Skeletal muscle satellite cell (primary cell): ENCODE measurements at regions not wholly inside any gene's neighbourhood (a gene's known extent, or its start where the extent isn't known, plus 50 kb on each side); places are given as distances from the start of the nearest gene placed in this dataset.

Experiments
- H3K27me3 ChIP-seq: 2 replicates; pipeline ENCODE4 v1.7.0; 2013; ENCODE audit warnings: low read length; ENCODE audit not compliant: control insufficient read depth, insufficient read depth
- H3K36me3 ChIP-seq: 2 replicates; pipeline ENCODE4 v1.7.0; 2013; ENCODE audit warnings: mild to moderate bottlenecking, control low read depth, low read length; ENCODE audit not compliant: insufficient read depth
- H3K4me1 ChIP-seq: 2 replicates; pipeline ENCODE4 v1.7.0; 2013; ENCODE audit warnings: low read length; ENCODE audit not compliant: control insufficient read depth, insufficient read depth
- H3K4me2 ChIP-seq: 2 replicates; pipeline ENCODE4 v1.7.0; 2013; ENCODE audit warnings: mild to moderate bottlenecking, low read length
- H3K4me3 ChIP-seq: 2 replicates; pipeline ENCODE4 v1.7.0; 2013; ENCODE audit warnings: low read length
- H3K9ac ChIP-seq: 2 replicates; pipeline ENCODE4 v1.7.0; 2013; ENCODE audit warnings: mild to moderate bottlenecking, low read depth, low read length, moderate library complexity
- H3K9me3 ChIP-seq: replicated peaks from 2 replicates; pipeline ENCODE4 v1.7.0; 2013; ENCODE audit warnings: mild to moderate bottlenecking, control low read depth, low read length

- H3K4me2 ChIP-seq: no peak overlapping the region
Measured at GRCh38 chr13:40336228-40337221, 329.9 kb downstream of the FOXO1 start.

GRCh38 chr13:40337651-40338050 is 328.8 kb downstream of the FOXO1 start:
- Histone ChIP-seq H3K9ac (no peak overlapping the region), H3K4me2 (no peak overlapping the region), H3K36me3 (no peaks in the 10 kb centered on the region), H3K9me3 (no peaks in the 10 kb centered on the region), H3K27me3 (no peaks in the 10 kb centered on the region), H3K4me1 (peaks cover 10% of the 10 kb centered on the region), H3K4me3 (no peak overlapping the region)

More at GRCh38 chr13:40336228-40337221, 329.9 kb downstream of the FOXO1 start:
- H3K9ac ChIP-seq: no peak overlapping the region
- no peaks in the 10 kb centered on the region for H3K9me3 ChIP-seq
- peaks cover 7% of the 10 kb centered on the region for H3K4me1 ChIP-seq
- no peak overlapping the region for H3K4me3 ChIP-seq
- H3K27me3 ChIP-seq: no peaks in the 10 kb centered on the region
- H3K36me3 ChIP-seq: no peaks in the 10 kb centered on the region

- H3K27me3 ChIP-seq: no peaks in the 10 kb centered on the region
- H3K36me3 ChIP-seq: no peaks in the 10 kb centered on the region
- no peaks in the 10 kb centered on the region for H3K9me3 ChIP-seq
- no peak overlapping the region for H3K4me2 ChIP-seq
- H3K4me3 ChIP-seq: no peak overlapping the region
- no peak overlapping the region for H3K9ac ChIP-seq
- peaks cover 12% of the 10 kb centered on the region for H3K4me1 ChIP-seq
Measured at GRCh38 chr13:40338217-40338616, 328.2 kb downstream of the FOXO1 start.

- no peaks in the 10 kb centered on the region for H3K36me3 ChIP-seq
Measured at GRCh38 chr13:40340368-40341095, 325.9 kb downstream of the FOXO1 start.

GRCh38 chr13:40341096-40341471 is 325.4 kb downstream of the FOXO1 start:
- Histone ChIP-seq H3K9me3 (no peaks in the 10 kb centered on the region), H3K9ac (no peak overlapping the region), H3K4me3 (no peak overlapping the region), H3K4me2 (no peak overlapping the region), H3K27me3 (no peaks in the 10 kb centered on the region), H3K36me3 (no peaks in the 10 kb centered on the region), H3K4me1 (peaks cover 20% of the 10 kb centered on the region)

More at GRCh38 chr13:40340368-40341095, 325.9 kb downstream of the FOXO1 start:
- Histone ChIP-seq H3K4me1 (peaks cover 20% of the 10 kb centered on the region), H3K4me3 (no peak overlapping the region), H3K9me3 (no peaks in the 10 kb centered on the region), H3K27me3 (no peaks in the 10 kb centered on the region), H3K4me2 (no peak overlapping the region), H3K9ac (no peak overlapping the region)

GRCh38 chr13:40341501-40341900 is 324.9 kb downstream of the FOXO1 start:
- Histone ChIP-seq H3K4me2 (no peak overlapping the region), H3K4me1 (peaks cover 20% of the 10 kb centered on the region), H3K4me3 (no peak overlapping the region), H3K27me3 (no peaks in the 10 kb centered on the region), H3K9ac (no peak overlapping the region), H3K36me3 (no peaks in the 10 kb centered on the region), H3K9me3 (no peaks in the 10 kb centered on the region)

- no peaks in the 10 kb centered on the region for H3K9me3 ChIP-seq
Measured at GRCh38 chr13:40342461-40342860, 324.0 kb downstream of the FOXO1 start.

GRCh38 chr13:40342901-40343300 is 323.5 kb downstream of the FOXO1 start:
- no peaks in the 10 kb centered on the region for H3K9me3 ChIP-seq
- H3K9ac ChIP-seq: no peak overlapping the region
- no peak overlapping the region for H3K4me3 ChIP-seq
- peaks cover 20% of the 10 kb centered on the region for H3K4me1 ChIP-seq
- no peaks in the 10 kb centered on the region for H3K27me3 ChIP-seq
- H3K36me3 ChIP-seq: no peaks in the 10 kb centered on the region
- no peak overlapping the region for H3K4me2 ChIP-seq

More at GRCh38 chr13:40342461-40342860, 324.0 kb downstream of the FOXO1 start:
- H3K4me1 ChIP-seq: peaks cover 20% of the 10 kb centered on the region
- no peak overlapping the region for H3K4me2 ChIP-seq
- no peaks in the 10 kb centered on the region for H3K36me3 ChIP-seq
- no peaks in the 10 kb centered on the region for H3K27me3 ChIP-seq
- no peak overlapping the region for H3K4me3 ChIP-seq
- no peak overlapping the region for H3K9ac ChIP-seq

- peaks cover 20% of the 10 kb centered on the region for H3K4me1 ChIP-seq
- no peaks in the 10 kb centered on the region for H3K9me3 ChIP-seq
- H3K36me3 ChIP-seq: no peaks in the 10 kb centered on the region
- H3K27me3 ChIP-seq: no peaks in the 10 kb centered on the region
- no peak overlapping the region for H3K4me3 ChIP-seq
- no peak overlapping the region for H3K9ac ChIP-seq
- H3K4me2 ChIP-seq: no peak overlapping the region
Measured at GRCh38 chr13:40343550-40344269, 322.7 kb downstream of the FOXO1 start.

- peaks cover 20% of the 10 kb centered on the region for H3K4me1 ChIP-seq
- H3K27me3 ChIP-seq: no peaks in the 10 kb centered on the region
- H3K36me3 ChIP-seq: no peaks in the 10 kb centered on the region
- H3K4me2 ChIP-seq: no peak overlapping the region
- no peak overlapping the region for H3K4me3 ChIP-seq
- no peaks in the 10 kb centered on the region for H3K9me3 ChIP-seq
- no peak overlapping the region for H3K9ac ChIP-seq
Measured at GRCh38 chr13:40344270-40345148, 321.9 kb downstream of the FOXO1 start.
